Endothelial cell of umbilical vein (primary cell): ENCODE measurements at regions not wholly inside any gene's neighbourhood (a gene's known extent, or its start where the extent isn't known, plus 50 kb on each side); places are given as distances from the start of the nearest gene placed in this dataset.

Experiments used
- BruUV-seq: library from RNA; stranded (reverse); fragments of 400-500 nt; replicated peaks from 2 replicates; lab custom pipeline; 2021; lab: Mats Ljungman, UMichigan
- CTCF ChIA-PET: fragments of 300-600, 350-600 bp; sonication (Branson Sonifier 250); formaldehyde crosslinking; loops from one replicate; lab custom pipeline; 2021; ENCODE audit warnings: antibody characterized with exemption, inconsistent platforms; lab: Charles Lee
- POLR2A ChIA-PET: fragments of 300-600, 350-600 bp; sonication (Branson Sonifier 250); formaldehyde crosslinking; loops from one replicate; lab custom pipeline; 2021; ENCODE audit warnings: antibody characterized with exemption, inconsistent platforms; lab: Charles Lee
- DNase-seq: peaks from one replicate; pipeline ENCODE4 v3.0.0-alpha.2; 2011; ENCODE audit warnings: low read depth, low spot score
- FAIRE-seq: peaks from 2 replicates; lab custom pipeline; 2011; peaks lifted over from hg19 to GRCh38; lab: Jason Lieb, UNC
- H2AFZ ChIP-seq: 2 replicates; pipeline ENCODE4 v1.6.0; 2012; ENCODE audit warnings: low read depth, low read length, control low read depth, inconsistent platforms
- H3K27ac ChIP-seq: 2 replicates; pipeline ENCODE4 v1.5.1; 2011; ENCODE audit warnings: low read depth, mild to moderate bottlenecking, control low read depth, low read length, moderate library complexity; ENCODE audit not compliant: insufficient read depth
- H3K27me3 ChIP-seq, 2 experiments: 2 replicates each; pipeline versions ENCODE4 v1.6.0 to v1.6.1; 2011; ENCODE audit warnings: low read length in 2 of 2, mixed read lengths in 1 of 2; ENCODE audit not compliant: control insufficient read depth in 2 of 2, insufficient read depth in 2 of 2
- H3K36me3 ChIP-seq, 2 experiments: 2 replicates in 1 of 2; 3 replicates in 1 of 2; pipeline ENCODE4 v1.5.1; 2011; ENCODE audit warnings: low read length in 2 of 2, mild to moderate bottlenecking in 1 of 2, moderate library complexity in 1 of 2; ENCODE audit not compliant: control insufficient read depth in 2 of 2, insufficient read depth in 2 of 2; ENCODE audit errors: extremely low read depth in 1 of 2
- H3K4me1 ChIP-seq: 3 replicates; pipeline ENCODE4 v1.5.1; 2011; ENCODE audit warnings: mild to moderate bottlenecking, low read length; ENCODE audit not compliant: control insufficient read depth, insufficient read depth; ENCODE audit errors: extremely low read depth
- H3K4me2 ChIP-seq: 2 replicates; pipeline ENCODE4 v1.6.1; 2011; ENCODE audit warnings: low read length, control low read depth, mixed read lengths; ENCODE audit not compliant: insufficient read depth
- H3K4me3 ChIP-seq, 3 experiments: fragments of 200-600 bp in 1 of 3; sonication (generic), shearing (Covaris generic) in 1 of 3; replicated peaks in 1 of 3; 2 replicates each; pipeline ENCODE4 v1.5.1; 2011 to 2016; ENCODE audit warnings: control low read depth in 3 of 3, low read length in 3 of 3, mild to moderate bottlenecking in 2 of 3, inconsistent platforms in 1 of 3, low read depth in 1 of 3, moderate library complexity in 1 of 3; ENCODE audit not compliant: insufficient read depth in 1 of 3
- H3K79me2 ChIP-seq: 2 replicates; pipeline ENCODE4 v1.6.0; 2012; ENCODE audit warnings: low read length, inconsistent platforms; ENCODE audit not compliant: control insufficient read depth, insufficient read depth
- H3K9ac ChIP-seq: replicated peaks from 2 replicates; pipeline ENCODE3; 2011; ENCODE audit warnings: low read length, control low read depth; ENCODE audit not compliant: insufficient read depth; ENCODE audit errors: extremely low read depth
- H3K9me1 ChIP-seq: replicated peaks from 3 replicates; pipeline ENCODE4 v1.6.0; 2011; ENCODE audit warnings: mild to moderate bottlenecking, low read length; ENCODE audit not compliant: control insufficient read depth, insufficient read depth; ENCODE audit errors: extremely low read depth
- H3K9me3 ChIP-seq: replicated peaks from 2 replicates; pipeline ENCODE4 v1.5.1; 2012; ENCODE audit warnings: low read length, inconsistent platforms; ENCODE audit not compliant: control insufficient read depth, insufficient read depth
- H4K20me1 ChIP-seq: replicated peaks from 2 replicates; pipeline ENCODE3; 2011; ENCODE audit warnings: mild to moderate bottlenecking, low read length; ENCODE audit not compliant: control insufficient read depth, insufficient read depth; ENCODE audit errors: extremely low read depth
- CTCF ChIP-seq, 2 donors: IDR thresholded peaks; 1 replicate in 1 of 2; 2 replicates in 1 of 2; pipeline ENCODE4 v1.5.1; 2011; ENCODE audit warnings: low read length in 2 of 2, mild to moderate bottlenecking in 2 of 2, moderate library complexity in 2 of 2, control low read depth in 1 of 2, inconsistent platforms in 1 of 2, low read depth in 1 of 2; ENCODE audit not compliant: insufficient read depth in 1 of 2; ENCODE audit errors: extremely low read depth in 1 of 2
- EZH2 ChIP-seq: IDR thresholded peaks from 2 replicates; pipeline ENCODE4 v1.6.1; 2012; ENCODE audit warnings: borderline replicate concordance, low read depth, mild to moderate bottlenecking, moderate library complexity, low read length, inconsistent platforms; ENCODE audit not compliant: severe bottlenecking
- FOS ChIP-seq: IDR thresholded peaks from 2 replicates; pipeline ENCODE4 v1.6.1; 2011; ENCODE audit warnings: mild to moderate bottlenecking, low read length, moderate library complexity, borderline replicate concordance; ENCODE audit not compliant: insufficient read depth
- GATA2 ChIP-seq: IDR thresholded peaks from 2 replicates; pipeline ENCODE4 v1.7.0; 2011; ENCODE audit warnings: low read depth, mild to moderate bottlenecking, moderate library complexity, mixed read lengths, low read length; ENCODE audit not compliant: insufficient read length, insufficient read depth
- JUN ChIP-seq: IDR thresholded peaks from 2 replicates; pipeline ENCODE4 v1.6.1; 2011; ENCODE audit warnings: borderline replicate concordance, low read depth; ENCODE audit not compliant: insufficient read length, insufficient read depth
- MAX ChIP-seq: IDR thresholded peaks from 2 replicates; pipeline ENCODE4 v1.6.1; 2011; ENCODE audit not compliant: insufficient read depth, insufficient read length
- MYC ChIP-seq: IDR thresholded peaks from one replicate; pipeline ENCODE4 v1.6.1; 2011; ENCODE audit warnings: mild to moderate bottlenecking, low read depth, low read length
- POLR2A ChIP-seq: IDR thresholded peaks from 2 replicates; pipeline ENCODE4 v1.6.1; 2012; ENCODE audit warnings: low read depth, mild to moderate bottlenecking, control low read depth, low read length
- POLR2AphosphoS5 ChIP-seq: IDR thresholded peaks from 2 replicates; pipeline ENCODE4 v1.6.1; 2012; ENCODE audit warnings: low read depth, mild to moderate bottlenecking, control low read depth, low read length, moderate library complexity; ENCODE audit not compliant: insufficient read depth
- dilution Hi-C: fragments of 300-500 bp; cut with MboI; formaldehyde crosslinking; loops from one replicate; pipeline ENCODE4 v1.15.0; 2019; ENCODE audit warnings: low sequenced_read_pairs; ENCODE audit not compliant: extremely low pct_ligation_motif_present
- intact Hi-C: fragments of 100-400 bp; cut with micrococcal nuclease; formaldehyde crosslinking; loops from one replicate; pipeline ENCODE4 v1.10.0; 2022

GRCh38 chr16:54510685-54511221 lies 224.2 kb upstream of the IRX3 start:
- Histone ChIP-seq H3K27me3 (no peaks in the 10 kb centered on the region), H3K4me3 (no peak overlapping the region), H4K20me1 (no peaks in the 10 kb centered on the region), H2AFZ (no peak overlapping the region), H3K9me1 (no peaks in the 10 kb centered on the region), H3K27ac (no peak overlapping the region), H3K9me3 (no peaks in the 10 kb centered on the region), H3K36me3 (no peaks in the 10 kb centered on the region), H3K4me2 (no peak overlapping the region), H3K9ac (no peak overlapping the region), H3K79me2 (no peaks in the 10 kb centered on the region), H3K4me1 (no peaks in the 10 kb centered on the region)
- CTCF ChIA-PET: no interaction called here
- intact Hi-C loops: no loop called here
- no TSS peak for BruUV-seq
- dilution Hi-C loops: no loop called here
- FAIRE-seq (no peak), DNase-seq (peak; percentile 2)
- TF ChIP-seq POLR2A: no peak
- TF ChIP-seq GATA2: no peak
- no peak for TF ChIP-seq FOS
- TF ChIP-seq CTCF (IDR thresholded peaks at IDR 0.05; ENCODE audit: extremely low read depth in 1 of 2, insufficient read depth in 1 of 2, low read depth in 1 of 2, low read length in 2 of 2): no peak
- TF ChIP-seq MYC: no peak
- no peak for TF ChIP-seq EZH2
- TF ChIP-seq MAX: no peak
- no peak for TF ChIP-seq JUN
- TF ChIP-seq POLR2AphosphoS5: no peak
- POLR2A ChIA-PET: no interaction called here
